Ishikawa (cell line): ENCODE measurements at regions not wholly inside any gene's neighbourhood (a gene's known extent, or its start where the extent isn't known, plus 50 kb on each side); places are given as distances from the start of the nearest gene placed in this dataset.

ENCODE experiments used
- CREB1 ChIP-seq: IDR thresholded peaks from 2 replicates; pipeline ENCODE4 v1.6.1; 2012; ENCODE audit warnings: low read depth
- EGR1 ChIP-seq: IDR thresholded peaks from 2 replicates; pipeline ENCODE4 v1.6.1; 2012
- MAX ChIP-seq: IDR thresholded peaks from 2 replicates; pipeline ENCODE4 v1.6.1; 2012
- NFIC ChIP-seq: IDR thresholded peaks from 2 replicates; pipeline ENCODE4 v1.6.1; 2012

- TF ChIP-seq NFIC: no peak
- TF ChIP-seq EGR1: no peak
- TF ChIP-seq MAX: no peak
- no peak for TF ChIP-seq CREB1
These were observed 108.0 kb upstream of the PLPP4 start for GRCh38 chr10:120349069-120349468.
